RCC 7860 (cell line): ENCODE measurements at regions not wholly inside any gene's neighbourhood (a gene's known extent, or its start where the extent isn't known, plus 50 kb on each side); places are given as distances from the start of the nearest gene placed in this dataset.

Experiments used
- DNase-seq: peaks from one replicate; pipeline ENCODE4 v3.0.0-alpha.2; 2015; ENCODE audit warnings: low spot score
- FAIRE-seq: peaks from 2 replicates; lab custom pipeline; 2012; peaks lifted over from hg19 to GRCh38; lab: Jason Lieb, UNC

DNA sequence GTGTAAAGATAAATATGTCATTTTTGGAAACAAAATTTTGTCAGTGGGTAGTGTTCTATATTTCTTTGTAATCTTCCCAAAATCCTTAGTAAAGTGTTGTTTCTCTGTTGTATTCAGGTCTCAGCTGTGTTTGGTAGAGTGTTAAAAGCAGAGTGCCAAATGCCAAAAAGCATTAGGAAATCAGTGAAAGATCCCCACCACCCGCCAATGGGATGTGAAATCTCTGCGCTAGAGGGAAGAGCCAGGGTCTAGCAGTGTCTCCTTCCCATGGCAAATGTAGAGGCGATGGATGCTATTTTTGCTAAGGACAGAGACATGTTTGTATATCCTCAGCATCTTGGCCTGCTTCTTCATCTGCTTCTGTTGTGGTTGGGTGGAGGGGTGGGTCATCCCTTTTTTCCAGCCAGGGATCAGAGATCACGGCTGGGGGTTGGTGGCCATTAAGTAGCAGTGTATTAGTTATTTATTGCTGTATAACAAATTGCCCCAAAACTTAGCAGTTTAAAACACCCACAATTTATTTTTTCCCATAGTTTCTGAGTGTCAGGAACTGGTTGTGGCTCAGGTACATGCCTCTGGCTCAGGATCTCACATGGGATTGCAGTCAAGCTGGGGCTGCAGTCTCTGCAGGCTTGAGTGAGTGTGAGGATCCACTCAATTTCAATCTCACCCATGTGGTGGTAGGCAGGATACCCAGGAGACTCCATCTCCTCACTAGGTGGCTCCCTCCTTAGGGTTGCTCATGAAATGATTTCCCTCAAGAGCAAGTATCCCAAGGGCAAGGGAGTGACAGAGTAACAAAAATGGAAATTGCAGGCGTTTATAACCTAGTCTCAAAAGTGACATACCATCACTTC is 211.9 kb downstream of the MYCN start:
- no peak for FAIRE-seq
- no peak for DNase-seq

DNA sequence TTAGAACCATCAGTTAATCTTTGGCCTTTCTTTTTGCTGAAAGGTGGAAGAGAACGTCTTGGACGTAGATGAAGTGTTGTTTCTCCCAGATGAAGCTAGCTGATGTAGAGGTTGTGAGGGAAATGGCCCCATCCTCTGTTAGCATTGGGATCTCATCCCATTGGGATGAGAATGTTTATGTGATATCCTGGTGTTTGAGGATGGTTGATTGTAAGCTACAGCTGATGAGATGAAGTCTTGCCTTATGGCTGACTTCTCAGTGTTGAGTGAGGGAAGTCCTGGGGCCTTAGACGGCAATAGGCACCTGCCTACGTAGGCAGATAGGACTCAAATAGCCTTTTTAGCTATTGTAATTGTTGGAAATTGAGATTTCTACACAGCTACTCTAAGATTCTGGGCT is 211.3 kb downstream of the MYCN start:
- DNase-seq = no peak
- no peak for FAIRE-seq

DNA sequence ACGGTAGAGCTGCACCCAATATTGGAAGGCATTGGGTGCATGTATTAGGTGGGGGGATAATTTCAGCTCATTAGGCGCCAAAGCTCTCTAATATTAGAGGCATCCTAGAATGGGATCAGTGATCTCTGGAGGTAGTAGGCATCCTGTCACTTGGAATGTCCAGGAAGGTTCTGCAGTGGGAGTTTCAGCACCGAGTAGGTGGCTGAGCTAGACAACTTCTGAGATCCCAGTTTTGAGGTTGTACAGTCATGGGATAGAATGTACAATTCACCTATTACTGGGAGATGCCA is 210.9 kb downstream of the MYCN start:
- no peak for DNase-seq
- FAIRE-seq = no peak

DNA sequence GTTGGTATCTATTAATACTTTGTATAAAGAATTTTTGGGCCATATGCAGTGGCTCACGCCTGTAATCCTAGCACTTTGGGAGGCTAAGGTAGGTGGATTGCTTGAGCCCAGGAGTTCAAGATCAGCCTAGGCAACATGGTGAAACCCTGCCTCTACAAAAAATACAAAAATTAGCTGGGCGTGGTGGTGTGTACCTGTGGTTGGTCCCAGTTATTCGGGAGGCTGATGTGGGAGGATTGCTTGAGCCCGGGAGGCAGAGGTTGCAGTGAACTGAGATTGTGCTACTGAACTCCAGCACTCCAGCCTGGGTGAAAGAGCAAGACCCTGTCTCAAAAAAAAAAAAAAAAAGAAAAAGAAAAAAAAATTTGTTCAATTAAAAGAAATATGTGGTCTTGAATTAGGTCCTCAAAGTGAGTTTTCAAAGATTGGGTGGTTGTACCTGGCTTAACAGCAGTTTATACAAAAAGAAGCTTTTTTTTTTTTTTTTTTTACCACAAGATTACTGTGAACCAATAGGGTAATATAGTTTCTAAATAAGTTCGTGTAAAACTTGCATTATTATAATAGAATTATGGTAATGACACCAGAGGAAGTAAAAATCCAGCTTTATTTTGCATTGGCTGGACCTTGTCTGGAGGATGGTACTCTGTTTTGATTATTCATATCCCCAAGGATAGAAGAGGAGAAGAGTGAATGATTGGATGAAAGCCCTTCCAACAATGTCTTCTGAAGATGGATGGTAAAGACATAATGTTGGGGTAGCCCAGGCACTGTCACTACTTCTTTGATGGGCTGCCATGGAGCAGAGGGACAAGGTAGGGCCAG is 210.3 kb downstream of the MYCN start:
- DNase-seq = no peak

DNA sequence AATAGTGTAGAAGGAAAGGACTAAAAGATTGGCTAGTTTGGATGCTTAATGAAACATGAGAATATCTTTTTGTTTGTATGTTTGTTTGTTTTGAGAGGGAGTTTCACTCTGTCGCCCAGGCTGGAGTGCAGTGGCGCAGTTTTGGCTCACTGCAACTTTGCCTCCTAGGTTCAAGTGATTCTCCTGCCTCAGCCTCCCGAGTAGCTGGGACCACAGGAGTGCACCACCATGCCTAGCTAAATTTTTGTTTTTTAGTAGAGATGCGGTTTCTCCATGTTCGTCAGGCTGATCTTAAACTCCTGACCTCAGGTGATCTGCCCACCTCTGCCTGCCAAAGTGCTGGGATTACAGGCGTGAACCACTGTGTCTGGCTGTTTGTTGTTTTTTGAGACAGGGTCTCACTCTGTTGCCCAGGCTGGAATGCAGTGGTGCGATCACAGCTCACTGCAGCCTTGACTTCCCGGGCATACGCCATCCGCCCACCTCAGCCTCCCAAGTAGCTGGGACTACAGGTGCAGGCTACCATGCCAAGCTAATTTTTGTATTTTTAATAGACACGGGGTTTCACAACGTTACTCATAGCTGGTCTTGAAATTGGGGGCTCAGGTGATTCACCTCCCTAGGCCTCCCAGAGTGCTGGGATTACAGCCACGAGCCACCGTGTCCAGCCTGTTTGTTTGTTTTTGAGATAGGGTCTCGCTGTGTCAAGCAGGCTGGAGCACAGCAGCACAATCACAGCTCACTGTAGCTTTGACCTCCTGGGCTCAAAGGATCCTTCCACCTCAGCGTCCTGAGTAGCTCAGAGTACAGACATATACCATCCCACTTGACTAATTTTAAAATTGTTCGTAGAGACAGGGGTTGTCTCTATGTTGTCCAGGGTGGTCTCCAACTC is 209.2 kb downstream of the MYCN start:
- no peak for FAIRE-seq
- DNase-seq = no peak

More for the DNA sequence above, 210.3 kb downstream of the MYCN start:
- no peak for FAIRE-seq

DNA sequence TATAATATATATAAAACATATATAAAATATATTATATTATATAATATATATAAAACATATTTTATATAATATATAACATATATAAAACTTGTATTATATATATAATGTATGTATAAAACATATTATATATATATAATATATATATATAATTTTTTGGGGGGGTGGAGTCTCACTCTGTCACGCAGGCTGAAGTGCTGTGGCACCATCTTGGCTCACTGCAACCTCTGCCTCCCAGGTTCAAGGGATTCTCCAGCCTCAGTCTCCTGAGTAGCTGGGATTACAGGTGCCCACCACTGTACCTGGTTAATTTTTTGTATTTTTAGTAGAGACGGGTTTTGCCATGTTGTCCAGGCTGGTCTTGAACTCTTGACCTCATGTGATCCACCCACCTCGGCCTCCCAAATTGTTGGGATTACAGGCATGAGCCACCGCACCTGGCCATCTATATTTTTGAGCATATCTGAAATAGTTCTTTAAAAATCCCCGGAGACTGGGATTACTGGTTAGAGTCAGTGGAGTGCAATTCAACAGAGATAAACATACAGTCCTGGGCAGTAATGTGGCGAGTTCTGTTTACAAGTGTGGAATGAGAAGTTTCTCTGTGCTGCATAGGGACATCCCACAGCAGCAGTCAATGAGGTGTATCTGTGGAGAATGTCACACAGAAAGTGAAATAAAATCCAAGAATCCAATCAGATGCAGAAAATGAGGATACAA is 208.4 kb downstream of the MYCN start:
- DNase-seq (no peak), FAIRE-seq (no peak)

DNA sequence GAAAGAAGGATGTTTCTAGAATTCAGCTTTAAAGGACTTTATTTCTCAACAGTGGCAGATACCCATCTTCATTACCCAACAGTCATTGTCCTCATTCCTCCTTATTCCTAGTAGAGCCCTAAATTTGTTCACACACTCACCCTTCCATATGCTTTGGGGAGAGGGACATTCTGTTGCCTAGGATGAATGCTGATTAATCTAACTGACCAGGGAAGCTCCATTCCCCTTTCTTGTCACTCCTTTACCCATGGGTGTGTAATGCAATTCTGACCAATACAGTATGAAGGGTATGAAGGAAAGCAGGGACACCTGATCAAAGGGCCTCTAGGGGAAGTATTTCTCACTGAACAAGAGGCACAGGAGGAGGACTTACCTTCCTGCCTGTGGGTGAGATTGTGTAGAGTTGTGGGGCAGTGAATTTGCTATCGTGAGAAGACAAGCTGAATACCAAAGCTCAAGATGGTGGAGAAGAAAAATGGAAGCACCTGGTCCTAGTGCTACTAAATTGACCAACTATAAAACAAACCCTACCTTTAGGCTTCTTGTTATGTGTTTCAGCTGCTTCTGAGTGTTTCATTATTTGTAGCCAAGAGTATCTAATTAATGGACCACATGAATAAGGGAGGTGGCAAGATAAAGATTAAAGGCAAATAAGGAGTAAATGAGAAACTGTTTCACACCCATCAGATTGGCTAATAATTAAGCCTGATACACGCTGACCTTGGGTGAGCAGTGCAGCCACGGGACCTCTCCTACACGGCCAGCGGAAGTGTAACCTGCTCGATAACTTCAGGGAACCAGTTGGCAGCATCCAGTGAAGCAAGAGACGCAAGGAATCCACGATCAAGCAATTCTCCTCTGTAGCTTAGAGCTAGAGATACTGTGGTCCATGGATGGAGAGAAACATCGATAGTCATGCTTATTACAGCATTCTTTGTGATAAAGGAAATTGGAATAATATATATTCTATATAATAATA is 202.3 kb downstream of the MYCN start:
- FAIRE-seq = no peak

DNA sequence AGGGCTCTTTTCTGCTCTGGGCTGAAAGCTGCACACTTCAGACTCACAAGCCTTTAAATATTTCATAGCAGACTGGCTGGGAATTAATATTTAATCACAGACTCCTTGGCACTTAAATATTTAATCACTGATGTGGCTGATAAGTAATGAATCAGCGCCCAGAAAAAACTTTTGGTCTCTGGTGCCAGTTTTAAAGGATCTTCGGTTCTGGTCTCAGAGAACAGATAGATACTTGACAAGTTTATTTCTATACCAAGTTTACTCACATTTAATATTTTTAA is 201.2 kb downstream of the MYCN start:
- no peak for DNase-seq
- no peak for FAIRE-seq

More for the DNA sequence above, 202.3 kb downstream of the MYCN start:
- no peak for DNase-seq

DNA sequence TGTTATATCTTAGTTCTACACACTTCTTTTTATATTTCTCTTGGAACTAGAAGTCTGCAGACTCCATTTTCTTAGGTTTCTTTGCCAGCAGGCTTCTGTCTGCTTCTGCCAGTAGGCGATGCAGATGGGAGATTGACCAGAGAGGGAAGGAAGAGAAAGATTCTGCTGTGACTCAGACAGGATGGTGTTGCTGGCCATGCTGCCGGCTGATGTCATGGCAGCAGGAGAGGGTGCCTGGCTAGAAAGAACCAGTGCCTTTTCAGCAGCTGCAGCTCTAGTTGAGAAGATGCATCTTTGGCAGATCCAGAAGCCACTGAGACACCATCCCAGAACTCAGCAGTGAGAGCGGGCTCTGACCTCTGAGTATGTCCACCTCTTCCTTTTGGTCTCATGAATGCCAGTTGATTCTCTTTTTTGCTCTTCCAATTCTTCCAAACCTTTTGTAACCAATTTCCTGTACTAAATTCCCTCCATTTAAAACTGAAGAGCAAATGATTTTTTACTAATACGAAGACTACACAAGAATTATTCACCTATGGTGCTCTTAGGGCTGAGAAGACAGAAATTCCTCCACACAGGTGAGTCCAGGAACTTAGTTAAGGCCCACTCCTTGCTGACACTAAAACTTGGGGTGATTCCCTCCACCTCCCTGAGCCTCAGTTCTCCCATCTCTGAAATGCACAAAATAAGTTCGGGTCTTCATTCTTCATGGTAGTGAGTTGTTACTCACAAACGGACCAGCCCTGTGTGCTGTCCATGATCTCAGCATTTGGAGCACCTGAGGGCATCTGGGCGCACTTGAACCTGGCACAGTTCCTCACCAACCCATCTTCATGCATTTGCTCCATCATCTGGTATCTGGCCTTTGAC is 200.7 kb downstream of the MYCN start:
- DNase-seq = no peak

DNA sequence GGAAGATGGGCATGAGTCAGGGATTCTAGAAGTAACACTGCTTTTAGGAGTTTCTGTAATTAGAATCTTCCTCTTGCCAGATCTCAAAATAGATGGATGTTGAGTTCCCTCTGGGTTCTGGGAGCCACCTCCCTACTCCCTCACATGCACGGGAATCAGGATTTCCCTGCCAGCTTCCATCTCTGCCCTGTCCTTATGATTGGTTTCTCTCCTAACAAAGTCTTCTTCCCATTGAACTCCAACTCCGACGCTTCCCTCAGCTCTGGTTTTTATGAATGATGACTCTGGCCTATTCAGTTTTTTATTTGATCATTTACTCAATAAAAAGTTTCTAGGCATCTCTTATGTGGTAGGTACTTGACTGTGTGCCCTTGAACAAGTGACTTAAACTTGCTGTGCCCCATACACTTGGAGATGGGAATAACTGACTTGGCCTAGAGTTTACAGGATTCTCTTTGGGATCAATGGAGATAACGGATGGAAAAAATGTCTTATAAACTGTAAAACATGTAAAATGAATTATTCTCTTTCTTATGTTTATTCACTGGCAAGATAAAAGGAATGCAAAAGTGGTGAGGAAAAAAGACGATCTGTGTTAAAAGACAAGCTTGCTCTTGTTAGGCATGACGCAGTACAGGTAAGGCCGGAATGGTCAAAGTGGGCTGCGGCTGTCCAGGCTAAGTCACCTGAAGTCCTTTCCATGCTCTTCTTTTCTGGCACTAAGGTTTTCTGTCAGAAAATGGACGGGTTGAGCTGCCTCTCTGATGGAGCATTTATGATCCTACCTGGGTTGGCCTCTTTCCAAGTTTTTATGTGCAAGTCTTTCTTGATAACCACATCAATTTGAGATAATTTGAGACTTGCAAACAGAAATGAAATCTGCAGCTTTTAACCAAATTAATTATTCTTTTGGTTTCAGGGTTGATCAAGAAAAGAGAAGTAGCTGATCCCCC is 199.6 kb downstream of the MYCN start:
- FAIRE-seq (no peak), DNase-seq (no peak)

More for the DNA sequence above, 200.7 kb downstream of the MYCN start:
- no peak for FAIRE-seq

DNA sequence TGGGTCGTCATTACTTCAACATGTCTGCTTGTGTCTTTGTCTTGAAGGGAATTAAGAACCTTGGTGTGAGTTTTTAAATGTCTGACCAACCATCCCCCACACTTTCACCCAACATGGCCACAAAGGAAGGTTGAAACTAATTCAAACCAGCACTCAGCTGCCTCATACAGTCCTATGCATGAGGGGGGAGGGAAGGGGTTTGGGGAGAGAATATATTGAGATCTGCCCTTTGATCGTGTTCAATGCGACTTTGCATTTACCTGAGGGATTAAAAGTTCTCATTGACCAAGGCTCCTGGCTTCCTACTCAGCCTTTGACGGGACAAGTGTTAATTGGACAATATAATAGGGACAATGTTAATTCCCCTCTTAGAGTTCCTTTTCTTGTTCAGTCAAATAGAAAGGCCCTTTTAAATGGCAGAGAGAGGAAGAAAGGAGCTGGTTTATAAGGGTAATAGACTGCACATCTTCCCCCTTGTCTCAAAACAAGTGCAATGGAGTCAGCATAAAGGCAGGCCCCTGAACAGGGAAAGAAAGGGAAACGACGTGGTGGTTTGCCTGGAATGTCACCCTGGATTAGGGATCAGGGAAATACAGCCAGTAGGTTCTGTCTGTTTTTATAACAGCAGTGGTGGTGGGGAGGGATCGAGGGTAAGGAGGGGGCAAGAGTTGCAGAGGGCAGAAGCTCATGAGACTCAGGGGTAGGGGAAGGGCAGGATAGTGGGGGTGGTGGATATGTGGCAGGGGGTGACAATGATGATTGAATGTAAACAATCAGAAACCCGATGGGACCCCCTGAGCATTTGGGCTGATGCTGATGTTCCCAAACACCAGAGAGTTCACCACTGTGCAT is 198.7 kb downstream of the MYCN start:
- FAIRE-seq = no peak

DNA sequence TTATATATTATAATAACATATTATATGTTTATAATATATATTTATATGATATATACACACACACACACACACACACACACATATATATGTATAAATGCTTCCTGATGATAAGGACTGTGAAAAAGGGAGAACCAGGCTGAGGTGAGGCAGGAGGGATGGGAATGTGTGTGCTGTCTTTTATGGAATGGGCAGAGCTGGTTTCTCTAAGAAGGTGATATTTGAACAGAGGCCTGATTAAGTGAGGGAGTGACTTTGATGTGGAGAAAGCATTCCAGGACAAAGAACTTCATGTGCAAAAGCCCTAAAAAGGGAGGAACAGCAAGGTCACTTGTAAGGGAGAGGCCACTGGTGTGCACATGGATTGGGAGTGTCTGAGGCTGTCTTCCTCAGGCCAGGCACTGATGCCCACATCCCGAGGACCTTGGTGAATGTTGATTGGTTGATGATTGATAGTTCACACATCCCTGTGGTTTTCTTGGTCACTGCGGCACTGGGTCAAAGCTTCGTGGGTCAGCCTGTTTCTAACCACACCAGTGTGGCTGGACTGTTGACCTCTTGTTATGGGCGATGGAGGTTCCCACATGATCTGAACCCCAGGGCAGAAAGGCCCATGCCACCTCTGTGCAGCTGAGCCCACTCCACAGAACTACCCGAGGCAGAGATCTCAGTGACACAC is 196.9 kb downstream of the MYCN start:
- FAIRE-seq (no peak), DNase-seq (no peak)

More for the DNA sequence above, 198.7 kb downstream of the MYCN start:
- no peak for DNase-seq

DNA sequence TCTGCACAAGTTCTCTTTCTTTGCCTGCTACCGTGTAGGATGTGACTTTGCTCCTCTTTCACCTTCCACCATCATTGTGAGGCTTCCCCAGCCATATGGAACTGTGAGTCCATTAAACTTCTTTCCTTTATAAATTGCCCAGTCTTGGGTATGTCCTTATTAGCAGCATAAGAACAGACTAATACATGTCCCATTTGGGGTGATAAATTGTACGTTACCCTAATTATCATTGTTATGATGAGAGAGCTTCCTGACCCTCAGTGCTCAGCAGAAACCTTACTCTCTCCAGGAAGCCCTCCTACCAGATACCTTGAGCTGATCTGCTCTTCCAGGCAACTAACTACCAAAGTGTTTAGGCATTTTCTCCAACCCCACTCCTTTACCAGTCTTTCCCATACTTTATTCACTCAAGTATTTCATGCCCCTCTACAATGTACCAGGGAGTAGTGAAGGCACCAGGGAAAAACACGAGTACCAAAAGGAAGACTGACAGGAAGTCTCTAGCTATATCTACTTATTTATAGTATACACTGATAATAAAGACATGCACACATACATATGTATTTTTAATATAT is 196.2 kb downstream of the MYCN start:
- FAIRE-seq (no peak), DNase-seq (no peak)

DNA sequence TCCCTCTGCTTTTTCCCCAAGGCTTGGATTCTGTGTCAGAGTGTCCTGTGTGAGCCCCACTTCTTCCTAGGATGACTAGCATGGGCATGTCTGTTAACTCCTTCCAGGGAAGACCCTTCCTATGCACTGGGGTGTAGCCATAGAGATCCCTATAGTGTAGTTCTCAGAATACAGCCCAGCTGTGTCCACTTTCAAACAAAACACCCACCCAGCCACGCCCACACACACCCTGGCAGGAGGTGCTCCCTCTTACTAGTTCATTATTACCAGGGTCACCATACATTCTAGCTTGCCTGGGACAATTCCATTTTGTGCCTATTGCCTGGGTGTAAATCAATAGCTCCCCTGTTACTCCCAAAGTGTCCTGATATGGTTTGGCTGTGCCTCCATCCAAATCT is 195.6 kb downstream of the MYCN start:
- FAIRE-seq = no peak
- no peak for DNase-seq

DNA sequence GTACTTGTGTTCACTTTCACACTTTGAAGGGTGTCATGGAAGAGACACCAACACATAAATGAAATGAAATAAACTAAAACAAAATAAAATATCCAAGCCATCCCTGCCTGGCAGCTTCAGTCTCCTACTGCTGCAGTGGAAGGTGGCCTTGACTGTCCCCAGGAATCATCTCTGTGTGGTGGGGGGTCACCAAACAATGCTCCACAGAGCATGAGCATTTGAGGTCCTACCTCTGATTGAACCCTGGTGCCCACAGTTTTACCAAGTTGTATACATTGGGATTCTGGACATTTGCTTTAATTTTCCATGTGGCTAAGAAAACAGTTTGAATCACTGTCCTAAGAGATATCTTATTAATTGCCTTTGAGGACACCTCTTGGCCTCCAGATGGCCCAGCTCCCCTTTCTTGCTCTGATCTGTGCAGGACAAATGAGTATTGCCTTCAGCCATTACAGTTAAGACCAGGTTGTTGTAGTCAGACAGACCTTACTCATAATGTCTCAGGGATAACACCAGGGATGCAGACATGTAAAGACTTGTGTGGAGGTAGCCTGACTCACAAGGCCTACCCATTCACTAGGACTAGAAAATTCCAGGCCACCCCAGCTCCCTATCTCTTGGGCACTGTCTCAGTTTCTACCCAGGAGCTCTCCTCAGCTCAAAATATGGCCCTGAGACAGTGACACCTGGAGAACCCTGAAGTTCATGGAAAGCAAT is 195.0 kb downstream of the MYCN start:
- DNase-seq (no peak), FAIRE-seq (no peak)
